Smooth muscle cell (in vitro differentiated cells): ENCODE measurements at regions not wholly inside any gene's neighbourhood (a gene's known extent, or its start where the extent isn't known, plus 50 kb on each side); places are given as distances from the start of the nearest gene placed in this dataset.

ENCODE experiments used
- DNase-seq: peaks from one replicate; lab custom pipeline; 2025; ENCODE audit not compliant: unreplicated experiment; lab: John Stamatoyannopoulos, UW
- H2AFZ ChIP-seq: fragments of 200-600 bp; sonication (generic); 2 replicates; pipeline ENCODE4 v1.6.0; 2016; ENCODE audit warnings: antibody characterized with exemption, low read depth, mild to moderate bottlenecking
- H3F3A ChIP-seq: fragments of 200-600 bp; sonication (generic); 2 replicates; pipeline ENCODE4 v1.6.0; 2017; ENCODE audit warnings: antibody characterized with exemption, low read depth
- H3K27ac ChIP-seq: fragments of 200-600 bp; sonication (generic); 2 replicates; pipeline ENCODE4 v1.5.1; 2016; ENCODE audit warnings: low read depth, mild to moderate bottlenecking
- H3K27me3 ChIP-seq: fragments of 200-600 bp; sonication (generic); 2 replicates; pipeline ENCODE4 v1.6.1; 2016; ENCODE audit warnings: low read depth, mild to moderate bottlenecking
- H3K36me3 ChIP-seq: fragments of 200-600 bp; sonication (generic); 2 replicates; pipeline ENCODE4 v1.5.1; 2016; ENCODE audit warnings: low read depth
- H3K4me1 ChIP-seq: fragments of 200-600 bp; sonication (generic); 2 replicates; pipeline ENCODE4 v1.5.1; 2016; ENCODE audit warnings: low read depth
- H3K4me2 ChIP-seq: fragments of 200-600 bp; sonication (generic); 2 replicates; pipeline ENCODE4 v1.6.0; 2016; ENCODE audit warnings: mild to moderate bottlenecking
- H3K4me3 ChIP-seq: fragments of 200-600 bp; sonication (generic); 2 replicates; pipeline ENCODE4 v1.5.1; 2016; ENCODE audit warnings: mild to moderate bottlenecking
- H3K79me2 ChIP-seq: fragments of 200-600 bp; sonication (generic); 2 replicates; pipeline ENCODE4 v1.6.0; 2016; ENCODE audit warnings: low read depth, mild to moderate bottlenecking
- H3K9ac ChIP-seq: fragments of 200-600 bp; sonication (generic); 2 replicates; pipeline ENCODE4 v1.6.0; 2016; ENCODE audit warnings: low read depth
- H3K9me3 ChIP-seq: fragments of 200-600 bp; sonication (generic); replicated peaks from 2 replicates; pipeline ENCODE4 v1.5.1; 2016; ENCODE audit warnings: low read depth
- H4K20me1 ChIP-seq: fragments of 200-600 bp; sonication (generic); 2 replicates; pipeline ENCODE4 v1.6.0; 2016; ENCODE audit warnings: low read depth
- CTCF ChIP-seq: fragments of 200-600 bp; sonication (generic); IDR thresholded peaks from 2 replicates; pipeline ENCODE4 v1.5.1; 2017; ENCODE audit warnings: borderline replicate concordance, mild to moderate bottlenecking, antibody characterized with exemption; ENCODE audit not compliant: insufficient read depth, poor library complexity, severe bottlenecking
- WGBS: methylation state at CpG from one replicate; pipeline ENCODE4 v1.1.7; 2016; ENCODE audit warnings: low lambda C conversion rate; 5-methylcytosine and 5-hydroxymethylcytosine counted together

- DNase-seq, result no peak
- no peak for TF ChIP-seq CTCF
- Histone ChIP-seq H4K20me1 (no peaks in the 10 kb centered on the region), H3F3A (no peaks in the 10 kb centered on the region), H3K9ac (no peak overlapping the region), H3K4me2 (no peak overlapping the region), H3K4me1 (peaks cover 10% of the 10 kb centered on the region), H3K36me3 (no peaks in the 10 kb centered on the region), H3K27me3 (no peaks in the 10 kb centered on the region), H3K27ac (no peak overlapping the region), H3K79me2 (no peaks in the 10 kb centered on the region), H2AFZ (no peak overlapping the region), H3K9me3 (no peaks in the 10 kb centered on the region), H3K4me3 (no peak overlapping the region)
- 91% methylated on average over 3 of the region's 3 CpGs for WGBS
Observed at GRCh38 chr6:22218410-22218809, 78.4 kb downstream of the PRL start.

- peaks cover 10% of the 10 kb centered on the region for H3K4me1 ChIP-seq
- H3K27ac ChIP-seq, result no peak overlapping the region
- no peak for TF ChIP-seq CTCF
- no peaks in the 10 kb centered on the region for H3K9me3 ChIP-seq
- H4K20me1 ChIP-seq, result no peaks in the 10 kb centered on the region
- H3K36me3 ChIP-seq, result no peaks in the 10 kb centered on the region
- 83% methylated on average over 6 of the region's 6 CpGs for WGBS
- H3F3A ChIP-seq, result no peaks in the 10 kb centered on the region
- no peak overlapping the region for H3K9ac ChIP-seq
- H3K79me2 ChIP-seq, result no peaks in the 10 kb centered on the region
- H3K4me2 ChIP-seq, result no peak overlapping the region
- no peak overlapping the region for H2AFZ ChIP-seq
- no peaks in the 10 kb centered on the region for H3K27me3 ChIP-seq
- DNase-seq, result no peak
- no peak overlapping the region for H3K4me3 ChIP-seq
Observed at GRCh38 chr6:22219925-22220324, 76.9 kb downstream of the PRL start.

- WGBS, result 81% methylated on average over 4 of the region's 4 CpGs
- DNase-seq, result no peak
- Histone ChIP-seq H3K27me3 (no peaks in the 10 kb centered on the region), H3K9me3 (no peaks in the 10 kb centered on the region), H4K20me1 (no peaks in the 10 kb centered on the region), H3K9ac (no peak overlapping the region), H3K36me3 (no peaks in the 10 kb centered on the region), H2AFZ (no peak overlapping the region), H3F3A (no peaks in the 10 kb centered on the region), H3K4me3 (no peak overlapping the region), H3K4me2 (no peak overlapping the region), H3K4me1 (peaks cover 10% of the 10 kb centered on the region), H3K27ac (peak overlapping the region; percentile 20), H3K79me2 (no peaks in the 10 kb centered on the region)
- no peak for TF ChIP-seq CTCF
Observed at GRCh38 chr6:22221211-22221610, 75.6 kb downstream of the PRL start.

- no peaks in the 10 kb centered on the region for H4K20me1 ChIP-seq
- H3K4me2 ChIP-seq, result no peak overlapping the region
- H3K27ac ChIP-seq, result peak overlapping the region; percentile 20
- no peak for TF ChIP-seq CTCF
- no peak for DNase-seq
- no peak overlapping the region for H3K9ac ChIP-seq
- H2AFZ ChIP-seq, result no peak overlapping the region
- H3K9me3 ChIP-seq, result no peaks in the 10 kb centered on the region
- no peaks in the 10 kb centered on the region for H3K36me3 ChIP-seq
- no peaks in the 10 kb centered on the region for H3K79me2 ChIP-seq
- H3K4me3 ChIP-seq, result no peak overlapping the region
- no peaks in the 10 kb centered on the region for H3F3A ChIP-seq
- WGBS, result 90% methylated on average over 3 of the region's 3 CpGs
- H3K27me3 ChIP-seq, result no peaks in the 10 kb centered on the region
- peaks cover 10% of the 10 kb centered on the region for H3K4me1 ChIP-seq
Observed at GRCh38 chr6:22221630-22222029, 75.2 kb downstream of the PRL start.
